DMS153 treated with DMSO at 0.1 percent for 48 hours (cell line): ENCODE measurements at regions not wholly inside any gene's neighbourhood (a gene's known extent, or its start where the extent isn't known, plus 50 kb on each side); places are given as distances from the start of the nearest gene placed in this dataset.

ENCODE experiments used
- DNase-seq: peaks from one replicate; lab custom pipeline; 2025; ENCODE audit not compliant: unreplicated experiment; lab: John Stamatoyannopoulos, UW

GRCh38 chr14:62234849-62235248 lies 472.6 kb downstream of the SNAPC1 start:
- DNase-seq, result no peak

- DNase-seq, result no peak
These were observed 482.0 kb downstream of the SNAPC1 start for GRCh38 chr14:62244221-62244620.

GRCh38 chr14:62247266-62247665 lies 485.0 kb downstream of the SNAPC1 start:
- no peak for DNase-seq

GRCh38 chr14:62251237-62251636 lies 489.0 kb downstream of the SNAPC1 start:
- no peak for DNase-seq

GRCh38 chr14:62253171-62253570 lies 491.0 kb downstream of the SNAPC1 start:
- no peak for DNase-seq

GRCh38 chr14:62253911-62254310 lies 491.7 kb downstream of the SNAPC1 start:
- DNase-seq, result no peak

GRCh38 chr14:62269204-62269603 lies 507.0 kb downstream of the SNAPC1 start:
- DNase-seq, result no peak

GRCh38 chr14:62270236-62270635 lies 508.0 kb downstream of the SNAPC1 start:
- DNase-seq, result no peak

- DNase-seq, result no peak
These were observed 518.1 kb downstream of the SNAPC1 start for GRCh38 chr14:62280366-62280765.

GRCh38 chr14:62283837-62284236 lies 521.6 kb downstream of the SNAPC1 start:
- no peak for DNase-seq

- no peak for DNase-seq
These were observed 527.3 kb downstream of the SNAPC1 start for GRCh38 chr14:62289471-62289870.

- no peak for DNase-seq
These were observed 538.9 kb downstream of the SNAPC1 start for GRCh38 chr14:62301080-62301479.

GRCh38 chr14:62301911-62302310 lies 539.7 kb downstream of the SNAPC1 start:
- no peak for DNase-seq

GRCh38 chr14:62303437-62303836 lies 541.2 kb downstream of the SNAPC1 start:
- DNase-seq, result no peak

GRCh38 chr14:62304257-62304656 lies 542.0 kb downstream of the SNAPC1 start:
- DNase-seq, result no peak

GRCh38 chr14:62307844-62308243 lies 545.6 kb downstream of the SNAPC1 start:
- no peak for DNase-seq

GRCh38 chr14:62308316-62308715 lies 546.1 kb downstream of the SNAPC1 start:
- no peak for DNase-seq

GRCh38 chr14:62308891-62309290 lies 546.7 kb downstream of the SNAPC1 start:
- DNase-seq, result no peak

- DNase-seq, result no peak
These were observed 551.0 kb downstream of the SNAPC1 start for GRCh38 chr14:62313212-62313611.

GRCh38 chr14:62314221-62314620 lies 552.0 kb downstream of the SNAPC1 start:
- no peak for DNase-seq

- DNase-seq, result no peak
These were observed 552.7 kb downstream of the SNAPC1 start for GRCh38 chr14:62314871-62315270.

GRCh38 chr14:62315631-62316030 lies 553.4 kb downstream of the SNAPC1 start:
- no peak for DNase-seq

GRCh38 chr14:62322216-62322615 lies 560.0 kb downstream of the SNAPC1 start:
- DNase-seq, result no peak

GRCh38 chr14:62329427-62329826 lies 567.2 kb downstream of the SNAPC1 start:
- DNase-seq, result no peak
